Sigmoid colon (tissue), 6 donors: ENCODE measurements at regions not wholly inside any gene's neighbourhood (a gene's known extent, or its start where the extent isn't known, plus 50 kb on each side); places are given as distances from the start of the nearest gene placed in this dataset.

ENCODE experiments used
- DNase-seq: peaks from one replicate; pipeline ENCODE4 v3.0.0-alpha.2; 2019
- H3K27ac ChIP-seq, 4 donors: fragments of 200-600 bp; sonication (generic); one replicate each; pipeline ENCODE4 v1.5.1; 2016 to 2019; ENCODE audit warnings: mild to moderate bottlenecking in 1 of 4
- H3K27me3 ChIP-seq, 3 donors: fragments of 200-600 bp; sonication (generic); one replicate each; pipeline ENCODE4 v1.5.1; 2019; ENCODE audit warnings: mild to moderate bottlenecking in 1 of 3
- H3K36me3 ChIP-seq, 4 donors: fragments of 200-600 bp; sonication (generic); one replicate each; pipeline ENCODE4 v1.5.1; 2016 to 2019
- H3K4me1 ChIP-seq, 4 donors: fragments of 200-600 bp; sonication (generic); one replicate each; pipeline ENCODE4 v1.5.1; 2017 to 2019
- H3K4me3 ChIP-seq, 4 donors: fragments of 200-600 bp; sonication (generic); one replicate each; pipeline ENCODE4 v1.5.1; 2017 to 2019; ENCODE audit warnings: mild to moderate bottlenecking in 2 of 4, moderate library complexity in 1 of 4
- H3K9me3 ChIP-seq, 4 donors: fragments of 200-600 bp in 3 of 4; sonication (generic) in 3 of 4; one replicate each; pipeline versions ENCODE4 v1.5.1 to v1.6.1; 2013 to 2019
- CTCF ChIP-seq, 4 experiments: fragments of 450-650 bp in 3 of 4; fragments of 200-600 bp in 1 of 4; IDR thresholded peaks; one replicate each; pipeline ENCODE4 v1.5.1; 2016 to 2019; ENCODE audit warnings: antibody characterized with exemption in 4 of 4, mild to moderate bottlenecking in 3 of 4, moderate library complexity in 2 of 4
- EP300 ChIP-seq, 4 donors: sonication (generic); formaldehyde crosslinking; IDR thresholded peaks; one replicate each; pipeline ENCODE4 v1.6.1; 2017; ENCODE audit warnings: antibody characterized with exemption in 4 of 4
- POLR2A ChIP-seq, 2 donors: fragments of 450-650 bp; IDR thresholded peaks; one replicate each; pipeline ENCODE4 v1.6.1; 2016; ENCODE audit warnings: antibody characterized with exemption in 2 of 2, mild to moderate bottlenecking in 2 of 2, moderate library complexity in 2 of 2
- POLR2AphosphoS5 ChIP-seq, 4 donors: sonication (generic); formaldehyde crosslinking; IDR thresholded peaks; one replicate each; pipeline ENCODE4 v1.6.1; 2017; ENCODE audit warnings: antibody characterized with exemption in 4 of 4
- WGBS, 2 donors: extraction: QIAGEN DNeasy Blood & Tissue Kit; methylation state at CpG; one replicate each; pipeline ENCODE4 v1.1.7; 2013; 5-methylcytosine and 5-hydroxymethylcytosine counted together
- intact Hi-C: fragments of 100-400 bp; cut with DNase I; formaldehyde crosslinking; loops from one replicate; pipeline ENCODE4 v1.15.1; 2023
- donor health status: healthy with polysubstance abuse.
- donor health status: healthy.

GRCh38 chr6:3663811-3664210 is 87.7 kb downstream of the PXDC1 start:
- TF ChIP-seq EP300 (IDR thresholded peaks at IDR 0.05) (no peak), CTCF (IDR thresholded peaks at IDR 0.05) (no peak), POLR2A (IDR thresholded peaks at IDR 0.05) (no peak), POLR2AphosphoS5 (IDR thresholded peaks at IDR 0.05) (no peak)
- Histone ChIP-seq H3K9me3 (no peaks in the 10 kb centered on the region), H3K4me3 (no peak overlapping the region), H3K27ac (peak overlapping the region; percentile 41 to 76 (median 66)), H3K36me3 (no peaks in the 10 kb centered on the region), H3K4me1 (peaks cover 0 to 39% (median 23%) of the 10 kb centered on the region in 4 donors), H3K27me3 (no peaks in the 10 kb centered on the region)
- 88 to 90% methylated on average over 6 of the region's 6 CpGs for WGBS, 2 donors
- intact Hi-C loops = no loop called here
- DNase-seq = no peak

- Histone ChIP-seq H3K27ac (peak overlapping the region in 1 of 4 donors; percentile 76), H3K36me3 (no peaks in the 10 kb centered on the region), H3K9me3 (no peaks in the 10 kb centered on the region), H3K4me3 (no peak overlapping the region), H3K4me1 (peaks cover 0 to 39% (median 23%) of the 10 kb centered on the region in 4 donors), H3K27me3 (no peaks in the 10 kb centered on the region)
- TF ChIP-seq EP300 (IDR thresholded peaks at IDR 0.05) = no peak
- TF ChIP-seq POLR2A (IDR thresholded peaks at IDR 0.05) = no peak
- no peak for TF ChIP-seq POLR2AphosphoS5 (IDR thresholded peaks at IDR 0.05)
- no peak for TF ChIP-seq CTCF (IDR thresholded peaks at IDR 0.05)
- intact Hi-C loops = no loop called here
- 90 to 93% methylated on average over 8 of the region's 8 CpGs for WGBS, 2 donors
- no peak for DNase-seq
Measured at GRCh38 chr6:3663081-3663480, 88.4 kb downstream of the PXDC1 start.

GRCh38 chr6:3661390-3661789 is 90.1 kb downstream of the PXDC1 start:
- WGBS, 2 donors = 92 to 93% methylated on average over 12 of the region's 12 CpGs
- Histone ChIP-seq H3K4me3 (no peak overlapping the region), H3K27ac (no peak overlapping the region), H3K9me3 (no peaks in the 10 kb centered on the region), H3K27me3 (no peaks in the 10 kb centered on the region), H3K4me1 (peaks cover 0 to 36% (median 23%) of the 10 kb centered on the region in 4 donors), H3K36me3 (no peaks in the 10 kb centered on the region)
- intact Hi-C loops = no loop called here
- DNase-seq = no peak
- no peak for TF ChIP-seq POLR2AphosphoS5 (IDR thresholded peaks at IDR 0.05)
- TF ChIP-seq CTCF (IDR thresholded peaks at IDR 0.05) = no peak

- no peak for DNase-seq
- Histone ChIP-seq H3K9me3 (no peaks in the 10 kb centered on the region), H3K36me3 (no peaks in the 10 kb centered on the region), H3K4me1 (peaks cover 0 to 27% (median 14%) of the 10 kb centered on the region in 4 donors), H3K27me3 (no peaks in the 10 kb centered on the region), H3K4me3 (no peak overlapping the region), H3K27ac (no peak overlapping the region)
- intact Hi-C loops = no loop called here
- WGBS, 2 donors = 40 to 73% methylated on average over 8 of the region's 8 CpGs
- TF ChIP-seq POLR2A (IDR thresholded peaks at IDR 0.05) = no peak
- no peak for TF ChIP-seq POLR2AphosphoS5 (IDR thresholded peaks at IDR 0.05)
- no peak for TF ChIP-seq EP300 (IDR thresholded peaks at IDR 0.05)
- no peak for TF ChIP-seq CTCF (IDR thresholded peaks at IDR 0.05)
Measured at GRCh38 chr6:3660473-3660872, 91.0 kb downstream of the PXDC1 start.

GRCh38 chr6:3659748-3660147 is 91.8 kb downstream of the PXDC1 start:
- TF ChIP-seq EP300 (IDR thresholded peaks at IDR 0.05) (no peak), POLR2AphosphoS5 (IDR thresholded peaks at IDR 0.05) (no peak), CTCF (IDR thresholded peaks at IDR 0.05) (no peak), POLR2A (IDR thresholded peaks at IDR 0.05) (no peak)
- H3K36me3 ChIP-seq = no peaks in the 10 kb centered on the region
- intact Hi-C loops = no loop called here
- H3K4me3 ChIP-seq = no peak overlapping the region
- DNase-seq = no peak
- no peaks in the 10 kb centered on the region for H3K9me3 ChIP-seq
- no peak overlapping the region for H3K27ac ChIP-seq
- peaks cover 0 to 20% (median 7%) of the 10 kb centered on the region in 4 donors for H3K4me1 ChIP-seq
- H3K27me3 ChIP-seq = no peaks in the 10 kb centered on the region
- 79 to 92% methylated on average over 6 of the region's 6 CpGs for WGBS, 2 donors
